Suprapubic skin (tissue), 3 donors: ENCODE measurements at regions not wholly inside any gene's neighbourhood (a gene's known extent, or its start where the extent isn't known, plus 50 kb on each side); places are given as distances from the start of the nearest gene placed in this dataset.
"Not testable (repeated sequence)": the region's sequence is repeated elsewhere in the genome, so short reads cannot be mapped to it uniquely, and the experiment has no call there.

Experiments used
- CTCF ChIP-seq, 2 donors: fragments of 200-600 bp in 1 of 2; fragments of 450-650 bp in 1 of 2; sonication (generic) in 1 of 2; IDR thresholded peaks; one replicate each; pipeline ENCODE4 v1.5.1; 2016 to 2019; ENCODE audit warnings: antibody characterized with exemption in 2 of 2, mild to moderate bottlenecking in 1 of 2, moderate library complexity in 1 of 2
- POLR2A ChIP-seq, 2 donors: fragments of 450-650 bp; IDR thresholded peaks; one replicate each; pipeline ENCODE4 v1.6.1; 2017; ENCODE audit warnings: antibody characterized with exemption in 2 of 2, mild to moderate bottlenecking in 2 of 2, moderate library complexity in 2 of 2

GRCh38 chr2:110030894-110031293 is 84.7 kb downstream of the MALL start:
- not testable (repeated sequence) for TF ChIP-seq POLR2A, CTCF (IDR thresholded peaks at IDR 0.05)
